B cell (primary cell): ENCODE measurements at regions not wholly inside any gene's neighbourhood (a gene's known extent, or its start where the extent isn't known, plus 50 kb on each side); places are given as distances from the start of the nearest gene placed in this dataset.

Source experiments
- ATAC-seq: fragments of 200-7000 bp; cut with Tn5 transposase; one replicate; pipeline ENCODE4 v1.10.0; 2021; ENCODE audit warnings: low read depth, mild to moderate bottlenecking, moderate number of reproducible peaks, moderate library complexity
- CTCF ChIA-PET: fragments of 350-600 bp; sonication (Branson Sonifier 250); formaldehyde crosslinking; loops from one replicate; lab custom pipeline; 2021; ENCODE audit warnings: antibody characterized with exemption, inconsistent platforms; lab: Charles Lee
- POLR2A ChIA-PET: fragments of 350-600 bp; sonication (Branson Sonifier 250); formaldehyde crosslinking; loops from one replicate; lab custom pipeline; 2021; ENCODE audit warnings: antibody characterized with exemption; lab: Charles Lee
- DNase-seq: peaks from one replicate; pipeline ENCODE4 v3.0.0; 2013
- H2AFZ ChIP-seq: 2 replicates; pipeline ENCODE4 v1.6.1; 2012; ENCODE audit warnings: mild to moderate bottlenecking, low read depth, low read length; ENCODE audit not compliant: insufficient read depth, poor library complexity, severe bottlenecking
- H3K27ac ChIP-seq, 2 donors: 1 replicate in 1 of 2; 2 replicates in 1 of 2; pipeline ENCODE4 v1.5.1; 2012 to 2013; ENCODE audit warnings: low read length in 2 of 2, mild to moderate bottlenecking in 2 of 2, moderate library complexity in 1 of 2
- H3K27me3 ChIP-seq, 4 experiments: fragments of 200-600 bp in 1 of 4; sonication (generic) in 1 of 4; replicated peaks in 1 of 4; 1 replicate in 2 of 4; 2 replicates in 2 of 4; pipeline versions ENCODE4 v1.6.1 to v1.7.0; 2013 to 2016; ENCODE audit warnings: low read length in 3 of 4, mild to moderate bottlenecking in 2 of 4, mixed read lengths in 1 of 4, moderate library complexity in 1 of 4; ENCODE audit not compliant: insufficient read depth in 4 of 4, control insufficient read depth in 3 of 4; ENCODE audit errors: control extremely low read depth in 1 of 4
- H3K36me3 ChIP-seq, 2 experiments: replicated peaks in 1 of 2; 1 replicate in 1 of 2; 2 replicates in 1 of 2; pipeline versions ENCODE4 v1.6.1 to v1.7.1; 2013; ENCODE audit warnings: low read length in 1 of 2; ENCODE audit not compliant: insufficient read depth in 2 of 2, control insufficient read depth in 1 of 2; ENCODE audit errors: control extremely low read depth in 1 of 2, extremely low read depth in 1 of 2
- H3K4me1 ChIP-seq, 2 donors: fragments of 200-600 bp in 1 of 2; sonication (generic) in 1 of 2; 1 replicate in 1 of 2; 2 replicates in 1 of 2; pipeline versions ENCODE4 v1.5.1 to v1.6.1; 2013 to 2017; ENCODE audit warnings: low read length in 2 of 2; ENCODE audit not compliant: control insufficient read depth in 2 of 2, insufficient read depth in 2 of 2
- H3K4me2 ChIP-seq: replicated peaks from 2 replicates; pipeline ENCODE3; 2012; ENCODE audit warnings: mild to moderate bottlenecking, low read depth, low read length; ENCODE audit not compliant: poor library complexity, severe bottlenecking
- H3K4me3 ChIP-seq, 5 experiments: fragments of 200-600 bp in 1 of 5; sonication (generic) in 1 of 5; 1 replicate in 3 of 5; 2 replicates in 2 of 5; pipeline versions ENCODE4 v1.5.1 to v1.7.0; 2011 to 2016; ENCODE audit warnings: low read length in 4 of 5, mild to moderate bottlenecking in 4 of 5, low read depth in 2 of 5, control low read depth in 1 of 5, moderate library complexity in 1 of 5; ENCODE audit not compliant: insufficient read depth in 1 of 5; ENCODE audit errors: control extremely low read depth in 1 of 5, extremely low read depth in 1 of 5
- H3K79me2 ChIP-seq: fragments of 200-600 bp; sonication (generic); one replicate; pipeline ENCODE4 v1.6.0; 2016; ENCODE audit warnings: low read length; ENCODE audit not compliant: control insufficient read depth, insufficient read depth
- H3K9ac ChIP-seq: fragments of 200-600 bp; sonication (generic); 2 replicates; pipeline ENCODE4 v1.6.1; 2017; ENCODE audit warnings: mild to moderate bottlenecking, low read length, moderate library complexity
- H3K9me3 ChIP-seq, 3 donors: one replicate each; pipeline versions ENCODE4 v1.6.1 to v1.7.1; 2013; ENCODE audit warnings: low read length in 2 of 3; ENCODE audit not compliant: control insufficient read depth in 2 of 3, insufficient read depth in 1 of 3; ENCODE audit errors: control extremely low read depth in 1 of 3
- H4K20me1 ChIP-seq: 2 replicates; pipeline ENCODE4 v1.6.0; 2012; ENCODE audit warnings: mild to moderate bottlenecking, low read length; ENCODE audit not compliant: insufficient read depth, control insufficient read depth, poor library complexity, severe bottlenecking
- H3K27ac Mint-ChIP-seq: one replicate; pipeline ENCODE4 v1.8.0; 2021; ENCODE audit warnings: mixed read lengths
- H3K27me3 Mint-ChIP-seq: one replicate; pipeline ENCODE4 v1.8.0; 2021; ENCODE audit warnings: mixed read lengths
- H3K4me1 Mint-ChIP-seq: one replicate; pipeline ENCODE4 v1.8.0; 2021; ENCODE audit warnings: mixed read lengths
- H3K4me3 Mint-ChIP-seq: one replicate; pipeline ENCODE4 v1.8.0; 2021; ENCODE audit warnings: mixed read lengths
- H3K9me3 Mint-ChIP-seq: one replicate; pipeline ENCODE4 v1.8.0; 2022; ENCODE audit warnings: mixed read lengths; ENCODE audit not compliant: insufficient read depth
- CTCF ChIP-seq: fragments of 200-600 bp; IDR thresholded peaks from one replicate; pipeline ENCODE4 v1.8.0; 2022; ENCODE audit warnings: antibody characterized with exemption, mild to moderate bottlenecking
- EZH2 ChIP-seq: IDR thresholded peaks from 2 replicates; pipeline ENCODE4 v1.6.1; 2012; ENCODE audit warnings: borderline replicate concordance, low read depth, mild to moderate bottlenecking, moderate library complexity, low read length; ENCODE audit not compliant: insufficient read depth, poor library complexity, severe bottlenecking
- WGBS: methylation state at CpG from one replicate; pipeline ENCODE4 v1.1.5; 2013; ENCODE audit warnings: missing lambda C conversion rate; ENCODE audit not compliant: insufficient coverage; 5-methylcytosine and 5-hydroxymethylcytosine counted together
- intact Hi-C: fragments of 100-400 bp; cut with micrococcal nuclease; formaldehyde crosslinking; loops from one replicate; pipeline ENCODE4 v1.10.0; 2022

GRCh38 chr4:167537761-167538160, 303.5 kb upstream of the SPOCK3 start:
- intact Hi-C loops = no loop called here
- no peaks in the 10 kb centered on the region for H3K79me2 ChIP-seq
- DNase-seq (no peak), ATAC-seq (no peak)
- ChIA-PET CTCF (no interaction called here), POLR2A (no interaction called here)
- H3K4me3 ChIP-seq = no peak overlapping the region
- no peaks in the 10 kb centered on the region for H3K9me3 ChIP-seq
- Mint-ChIP-seq H3K4me3 (no peak overlapping the region), H3K27me3 (no peaks in the 10 kb centered on the region), H3K9me3 (peaks cover 2% of the 10 kb centered on the region), H3K4me1 (no peaks in the 10 kb centered on the region), H3K27ac (no peak overlapping the region)
- H2AFZ ChIP-seq = no peak overlapping the region
- no peaks in the 10 kb centered on the region for H3K4me1 ChIP-seq
- H4K20me1 ChIP-seq = no peaks in the 10 kb centered on the region
- no CpG with 5 or more reads among the region's 1 CpG for WGBS
- H3K4me2 ChIP-seq = no peak overlapping the region
- H3K9ac ChIP-seq = no peak overlapping the region
- no peaks in the 10 kb centered on the region for H3K36me3 ChIP-seq
- TF ChIP-seq EZH2 = no peak
- TF ChIP-seq CTCF = no peak
- no peak overlapping the region for H3K27ac ChIP-seq
- H3K27me3 ChIP-seq = no peaks in the 10 kb centered on the region

GRCh38 chr4:167541286-167541685, 307.0 kb upstream of the SPOCK3 start:
- no peak for TF ChIP-seq CTCF
- Histone ChIP-seq H3K27ac (no peak overlapping the region), H3K4me1 (no peaks in the 10 kb centered on the region), H3K79me2 (no peaks in the 10 kb centered on the region), H3K4me2 (no peak overlapping the region), H2AFZ (no peak overlapping the region), H3K9ac (no peak overlapping the region), H4K20me1 (no peaks in the 10 kb centered on the region), H3K4me3 (no peak overlapping the region), H3K9me3 (no peaks in the 10 kb centered on the region), H3K27me3 (no peaks in the 10 kb centered on the region), H3K36me3 (no peaks in the 10 kb centered on the region)
- no peak overlapping the region for H3K4me3 Mint-ChIP-seq
- no peak overlapping the region for H3K27ac Mint-ChIP-seq
- ChIA-PET CTCF (no interaction called here), POLR2A (no interaction called here)
- ATAC-seq (no peak), DNase-seq (no peak)
- intact Hi-C loops = no loop called here
- H3K27me3 Mint-ChIP-seq = no peaks in the 10 kb centered on the region
- 90% methylated on average over 2 of the region's 3 CpGs for WGBS
- no peaks in the 10 kb centered on the region for H3K4me1 Mint-ChIP-seq
- H3K9me3 Mint-ChIP-seq = peaks cover 5% of the 10 kb centered on the region
